GM10847 (cell line): ENCODE measurements at regions not wholly inside any gene's neighbourhood (a gene's known extent, or its start where the extent isn't known, plus 50 kb on each side); places are given as distances from the start of the nearest gene placed in this dataset.

Experiments
- POLR2A ChIP-seq: IDR thresholded peaks from 2 replicates; pipeline ENCODE4 v1.6.1; 2011; ENCODE audit not compliant: insufficient read length; ENCODE audit errors: extremely low read depth

- TF ChIP-seq POLR2A, result no peak
Observed at GRCh38 chr14:22500525-22500924, 88.5 kb downstream of the DAD1 start.

GRCh38 chr14:22497671-22498093 is 91.3 kb downstream of the DAD1 start:
- no peak for TF ChIP-seq POLR2A

- no peak for TF ChIP-seq POLR2A
Observed at GRCh38 chr14:22497144-22497423, 91.9 kb downstream of the DAD1 start.

GRCh38 chr14:22494486-22495135 is 94.4 kb downstream of the DAD1 start:
- TF ChIP-seq POLR2A, result no peak

- TF ChIP-seq POLR2A, result no peak
Observed at GRCh38 chr14:22493753-22494152, 95.3 kb downstream of the DAD1 start.

GRCh38 chr14:22492622-22493542 is 96.1 kb downstream of the DAD1 start:
- no peak for TF ChIP-seq POLR2A

- peak; percentile 8 for TF ChIP-seq POLR2A
Observed at GRCh38 chr14:22491683-22492621, 97.1 kb downstream of the DAD1 start.

- TF ChIP-seq POLR2A, result no peak
Observed at GRCh38 chr14:22489957-22490950, 98.8 kb downstream of the DAD1 start.

- no peak for TF ChIP-seq POLR2A
Observed at GRCh38 chr14:22489244-22489545, 99.8 kb downstream of the DAD1 start.

GRCh38 chr14:22488522-22489243 is 100.3 kb downstream of the DAD1 start:
- no peak for TF ChIP-seq POLR2A

GRCh38 chr14:22487941-22488340 is 101.1 kb downstream of the DAD1 start:
- TF ChIP-seq POLR2A, result no peak

GRCh38 chr14:22487401-22487800 is 101.6 kb downstream of the DAD1 start:
- no peak for TF ChIP-seq POLR2A

- no peak for TF ChIP-seq POLR2A
Observed at GRCh38 chr14:22486675-22487074, 102.3 kb downstream of the DAD1 start.

GRCh38 chr14:22485649-22486048 is 103.4 kb downstream of the DAD1 start:
- TF ChIP-seq POLR2A, result no peak
